ENCODE measurements at regions not wholly inside any gene's neighbourhood (a gene's known extent, or its start where the extent isn't known, plus 50 kb on each side); places are given as distances from the start of the nearest gene placed in this dataset.

DNA sequence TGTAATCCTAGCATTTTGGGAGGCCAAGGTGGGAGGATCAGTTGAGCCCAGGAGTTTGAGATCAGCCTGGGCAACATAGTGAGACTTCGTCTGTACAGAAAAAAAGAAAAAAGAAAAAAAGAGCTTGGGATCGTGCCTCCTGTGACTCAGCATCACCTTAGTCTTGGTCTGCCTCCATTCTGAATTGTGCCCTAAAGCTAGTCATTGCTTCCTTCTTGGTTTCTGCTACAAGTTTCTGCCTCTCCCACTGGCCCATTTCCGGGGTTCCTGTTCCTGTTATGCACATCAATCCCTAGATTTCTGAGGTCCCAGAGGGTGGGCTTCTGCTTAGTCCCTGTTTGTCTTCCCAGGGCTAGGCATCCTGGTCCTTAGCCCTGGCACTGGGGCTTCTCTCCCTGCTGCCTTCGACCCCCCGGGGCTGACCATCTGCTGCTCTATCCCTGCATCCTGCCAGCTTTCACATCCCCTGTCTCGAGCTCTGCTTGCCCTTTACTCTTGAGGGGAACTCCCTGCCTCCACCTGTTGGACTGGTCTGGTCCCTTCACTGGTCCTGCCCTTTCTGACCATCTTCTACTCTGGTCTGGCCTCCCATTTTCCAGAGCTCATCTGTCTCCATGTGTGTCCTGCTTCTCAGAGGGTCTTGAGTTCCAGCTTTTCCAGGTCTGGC is 77.5 kb upstream of the ESR1 start:
- intact Hi-C loops (cut with DNase I; ENCODE audit: low total_unique reads): no loop called here
- Histone ChIP-seq H3K4me3 (no peak overlapping the region), H3K4me1 (no peaks in the 10 kb centered on the region), H3K27me3 (no peaks in the 10 kb centered on the region), H3K9me3 (peaks cover 0 to 8% (median 0%) of the 10 kb centered on the region in 3 donors), H3K27ac (no peak overlapping the region), H3K36me3 (no peaks in the 10 kb centered on the region)
- TF ChIP-seq, protein P1, sequence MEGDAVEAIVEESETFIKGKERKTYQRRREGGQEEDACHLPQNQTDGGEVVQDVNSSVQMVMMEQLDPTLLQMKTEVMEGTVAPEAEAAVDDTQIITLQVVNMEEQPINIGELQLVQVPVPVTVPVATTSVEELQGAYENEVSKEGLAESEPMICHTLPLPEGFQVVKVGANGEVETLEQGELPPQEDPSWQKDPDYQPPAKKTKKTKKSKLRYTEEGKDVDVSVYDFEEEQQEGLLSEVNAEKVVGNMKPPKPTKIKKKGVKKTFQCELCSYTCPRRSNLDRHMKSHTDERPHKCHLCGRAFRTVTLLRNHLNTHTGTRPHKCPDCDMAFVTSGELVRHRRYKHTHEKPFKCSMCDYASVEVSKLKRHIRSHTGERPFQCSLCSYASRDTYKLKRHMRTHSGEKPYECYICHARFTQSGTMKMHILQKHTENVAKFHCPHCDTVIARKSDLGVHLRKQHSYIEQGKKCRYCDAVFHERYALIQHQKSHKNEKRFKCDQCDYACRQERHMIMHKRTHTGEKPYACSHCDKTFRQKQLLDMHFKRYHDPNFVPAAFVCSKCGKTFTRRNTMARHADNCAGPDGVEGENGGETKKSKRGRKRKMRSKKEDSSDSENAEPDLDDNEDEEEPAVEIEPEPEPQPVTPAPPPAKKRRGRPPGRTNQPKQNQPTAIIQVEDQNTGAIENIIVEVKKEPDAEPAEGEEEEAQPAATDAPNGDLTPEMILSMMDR (IDR thresholded peaks at IDR 0.05): no peak
- DNase-seq: no peak

DNA sequence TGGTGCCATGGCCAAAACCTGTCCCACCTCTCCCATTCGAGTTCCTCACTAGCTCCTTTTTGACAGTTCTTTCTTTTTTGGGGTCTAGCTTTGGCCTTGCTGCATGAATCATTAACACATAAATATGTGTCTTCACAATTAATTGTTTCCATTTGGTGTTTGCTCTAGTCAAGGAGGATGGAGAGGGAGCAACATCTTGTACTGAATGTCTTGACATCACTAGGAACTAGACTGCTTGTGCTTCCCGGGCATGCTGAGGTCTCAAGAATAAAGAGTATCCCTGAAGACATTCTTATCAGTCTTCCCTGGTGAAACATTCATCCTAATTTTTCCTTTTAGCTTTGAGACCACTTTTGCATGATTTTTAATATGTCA is 77.0 kb upstream of the ESR1 start:
- H3K4me1 ChIP-seq: no peaks in the 10 kb centered on the region
- intact Hi-C loops (cut with DNase I; ENCODE audit: low total_unique reads): no loop called here
- no peaks in the 10 kb centered on the region for H3K27me3 ChIP-seq
- TF ChIP-seq, protein P1 (IDR thresholded peaks at IDR 0.05): no peak
- no peaks in the 10 kb centered on the region for H3K36me3 ChIP-seq
- no peak for DNase-seq
- H3K27ac ChIP-seq: no peak overlapping the region
- H3K9me3 ChIP-seq: peaks cover 0 to 8% (median 0%) of the 10 kb centered on the region in 3 donors
- H3K4me3 ChIP-seq: no peak overlapping the region

DNA sequence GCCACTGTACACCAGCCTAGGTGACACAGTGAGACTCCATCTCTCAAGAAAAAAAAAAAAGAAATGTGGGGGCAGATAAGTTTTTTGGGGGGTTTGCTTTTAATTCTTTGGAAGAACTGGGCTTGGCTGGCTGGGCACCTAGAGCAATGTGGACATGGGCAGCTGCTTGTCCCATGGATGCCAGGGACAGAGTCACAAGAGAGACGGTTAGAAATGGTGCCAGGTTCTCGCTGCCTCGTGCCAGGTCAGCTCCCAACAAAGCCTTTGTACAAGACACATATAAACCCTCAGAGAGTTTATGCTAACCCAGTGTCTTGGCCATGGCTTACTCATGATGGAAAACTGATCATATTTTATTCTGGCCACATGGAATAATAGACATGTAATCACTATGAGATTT is 76.2 kb upstream of the ESR1 start:
- H3K9me3 ChIP-seq: peaks cover 0 to 8% (median 0%) of the 10 kb centered on the region in 3 donors
- H3K4me3 ChIP-seq: no peak overlapping the region

DNA sequence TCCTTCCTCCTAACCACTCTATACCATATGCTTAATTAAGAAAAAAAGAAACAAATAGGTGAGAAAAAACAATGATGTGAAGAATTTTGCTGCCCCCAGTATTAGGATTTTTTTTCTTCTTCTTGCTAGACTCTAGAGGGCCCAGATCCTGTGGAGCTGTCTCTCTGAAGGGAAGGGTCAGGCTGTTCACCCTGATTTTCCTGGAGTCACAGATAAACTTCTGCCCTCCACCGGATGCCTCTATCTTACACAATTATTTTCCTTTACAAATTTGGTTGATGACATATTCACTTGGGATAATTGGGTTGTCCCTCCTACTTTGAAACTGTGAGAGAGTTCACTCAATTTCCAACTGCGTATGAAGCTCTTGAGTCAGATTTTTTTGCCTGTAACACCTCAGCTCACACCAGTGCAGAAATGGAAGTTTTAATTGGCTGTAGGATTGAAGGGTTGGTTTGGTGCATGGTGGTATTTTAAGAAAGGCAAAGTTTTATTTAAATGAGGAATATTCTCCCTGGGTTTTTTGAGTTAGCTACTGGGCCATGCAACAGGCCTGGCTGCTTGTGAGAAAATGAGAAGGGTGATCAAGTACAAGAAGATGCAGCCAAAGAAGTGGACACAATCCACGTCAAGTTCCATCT is 73.7 kb upstream of the ESR1 start:
- H3K27ac ChIP-seq: no peak overlapping the region
- H3K27me3 ChIP-seq: no peaks in the 10 kb centered on the region

More for the DNA sequence above, 76.2 kb upstream of the ESR1 start:
- Histone ChIP-seq H3K4me1 (no peaks in the 10 kb centered on the region), H3K36me3 (no peaks in the 10 kb centered on the region), H3K27ac (no peak overlapping the region), H3K27me3 (no peaks in the 10 kb centered on the region)
- intact Hi-C loops (cut with DNase I; ENCODE audit: low total_unique reads): no loop called here
- TF ChIP-seq, protein P1 (IDR thresholded peaks at IDR 0.05): no peak
- no peak for DNase-seq

DNA sequence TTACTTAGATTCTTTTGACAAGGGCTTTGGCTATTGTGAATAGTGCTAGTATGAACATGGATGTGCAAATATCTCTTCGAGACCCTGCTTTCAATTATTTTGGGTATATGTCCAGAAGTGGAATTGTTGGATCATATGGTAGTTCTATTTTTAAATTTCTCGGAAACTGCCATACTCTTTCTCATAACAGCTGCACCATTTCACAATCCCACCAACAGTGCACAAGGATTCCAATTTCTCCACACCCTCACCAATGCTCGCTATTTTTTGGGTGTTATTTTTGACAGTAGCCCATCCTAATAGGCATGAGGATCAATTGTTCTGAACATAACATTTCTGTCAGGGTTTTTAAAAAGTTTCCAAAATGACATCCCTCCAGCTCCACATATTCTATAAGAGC is 69.2 kb upstream of the ESR1 start:
- H3K27me3 ChIP-seq: no peaks in the 10 kb centered on the region
- DNase-seq: no peak
- H3K36me3 ChIP-seq: no peaks in the 10 kb centered on the region
- TF ChIP-seq, protein P1 (IDR thresholded peaks at IDR 0.05): no peak
- no peak overlapping the region for H3K27ac ChIP-seq
- H3K4me1 ChIP-seq: no peaks in the 10 kb centered on the region
- H3K4me3 ChIP-seq: no peak overlapping the region
- intact Hi-C loops (cut with DNase I; ENCODE audit: low total_unique reads): no loop called here
- H3K9me3 ChIP-seq: no peaks in the 10 kb centered on the region

More for the DNA sequence above, 73.7 kb upstream of the ESR1 start:
- TF ChIP-seq, protein P1 (IDR thresholded peaks at IDR 0.05): no peak
- H3K4me3 ChIP-seq: no peak overlapping the region
- H3K4me1 ChIP-seq: no peaks in the 10 kb centered on the region
- peaks cover 0 to 7% (median 0%) of the 10 kb centered on the region in 3 donors for H3K9me3 ChIP-seq
- DNase-seq: no peak
- intact Hi-C loops (cut with DNase I; ENCODE audit: low total_unique reads): no loop called here
- H3K36me3 ChIP-seq: no peaks in the 10 kb centered on the region

Measured in tibial artery (tissue), 4 donors.